Dedifferentiated amniotic fluid mesenchymal stem cell (primary cell): ENCODE measurements at regions not wholly inside any gene's neighbourhood (a gene's known extent, or its start where the extent isn't known, plus 50 kb on each side); places are given as distances from the start of the nearest gene placed in this dataset.
"Not testable (repeated sequence)": the region's sequence is repeated elsewhere in the genome, so short reads cannot be mapped to it uniquely, and the experiment has no call there.

Experiments used
- DNase-seq: peaks from one replicate; pipeline ENCODE4 v3.0.0-alpha.2; 2016; ENCODE audit errors: extremely low spot score

DNA sequence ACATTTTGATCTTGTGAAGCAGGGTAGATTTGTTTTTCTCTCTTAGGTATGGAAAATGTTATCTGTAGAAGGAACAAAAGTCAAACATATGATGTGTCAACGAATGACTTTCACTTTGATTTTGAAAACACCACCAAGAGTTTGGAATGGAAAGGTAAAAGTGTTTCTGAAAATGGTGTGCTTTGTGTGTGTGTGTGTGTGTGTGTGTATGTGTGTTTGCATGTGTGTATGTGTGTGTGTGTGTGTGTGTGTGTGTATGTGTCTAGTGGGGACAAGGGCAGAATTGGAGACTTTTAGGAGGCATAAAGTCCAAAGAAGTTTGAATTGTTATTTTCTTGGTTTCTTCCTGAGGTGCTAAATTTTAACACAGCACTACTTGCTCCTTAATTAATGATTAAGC, 115.4 kb upstream of the PRKCQ start:
- DNase-seq = no peak

DNA sequence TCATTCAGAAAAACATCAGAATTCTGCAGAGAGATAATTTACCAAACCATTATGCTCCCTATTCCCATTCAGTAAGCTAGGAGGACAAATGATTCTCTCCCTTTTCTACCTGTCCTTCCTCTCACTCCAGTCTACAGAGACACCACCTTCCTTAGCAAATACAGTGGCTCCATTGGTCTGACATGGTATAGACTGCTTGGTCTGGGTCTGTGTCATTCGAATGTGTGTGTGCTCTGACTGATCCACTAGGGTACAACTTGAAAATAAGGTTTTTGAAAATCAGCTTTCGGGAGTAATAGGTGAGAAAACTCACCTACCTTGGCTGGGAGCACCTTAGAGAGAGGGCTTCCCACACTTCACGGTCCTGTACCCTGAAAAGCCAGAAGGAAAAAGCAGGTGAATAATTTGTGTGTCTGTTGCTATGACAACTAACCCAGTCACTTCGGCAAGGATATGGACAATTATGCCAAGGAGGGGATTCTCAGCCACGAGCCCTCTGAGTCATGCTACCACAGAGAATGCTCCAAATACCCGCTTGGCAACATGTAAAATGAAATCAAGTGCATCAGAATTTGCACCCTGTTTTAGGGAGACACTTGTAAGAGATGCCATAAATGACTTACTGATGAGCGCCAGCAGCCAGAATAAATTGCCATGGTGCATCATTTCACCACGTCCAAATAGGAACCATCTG, 114.5 kb upstream of the PRKCQ start:
- no peak for DNase-seq

DNA sequence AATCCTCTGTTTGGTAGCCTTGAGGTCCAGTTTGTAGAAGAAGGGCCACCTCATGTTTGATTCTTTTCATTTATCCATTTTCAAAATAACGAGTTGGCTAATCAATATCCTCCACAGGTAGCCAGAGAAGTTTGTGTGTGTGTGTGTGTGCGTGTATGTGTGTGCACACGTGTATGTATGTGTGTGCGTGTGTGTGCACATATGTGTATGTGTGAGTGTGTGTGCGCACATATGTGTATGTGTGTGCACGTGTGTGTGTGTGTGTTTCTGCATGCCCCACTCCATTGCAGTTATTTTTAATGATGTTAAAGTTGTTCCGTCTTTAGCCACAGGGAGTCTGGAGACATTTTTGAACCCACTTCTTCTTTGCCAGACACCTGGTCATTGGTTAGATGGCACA, 112.8 kb upstream of the PRKCQ start:
- DNase-seq = no peak

DNA sequence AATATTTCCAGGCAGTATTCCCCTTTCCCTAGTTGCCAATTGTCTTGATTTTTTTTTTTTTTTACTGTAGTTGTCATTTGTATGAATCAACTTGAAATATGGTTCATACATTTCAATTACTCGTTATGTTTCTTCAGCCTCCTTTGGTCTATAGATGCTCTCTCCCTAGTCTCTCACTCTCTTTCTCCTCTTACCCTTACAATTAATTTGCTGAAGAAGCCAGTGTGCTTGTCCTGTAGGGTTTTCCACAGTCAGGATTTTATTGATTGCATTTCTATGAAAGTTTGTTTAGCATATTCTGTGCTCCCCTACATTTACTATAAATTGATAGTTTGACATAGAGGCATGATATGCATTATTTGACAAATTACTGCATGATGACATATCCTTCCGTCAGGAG, 112.0 kb upstream of the PRKCQ start:
- DNase-seq = no peak

DNA sequence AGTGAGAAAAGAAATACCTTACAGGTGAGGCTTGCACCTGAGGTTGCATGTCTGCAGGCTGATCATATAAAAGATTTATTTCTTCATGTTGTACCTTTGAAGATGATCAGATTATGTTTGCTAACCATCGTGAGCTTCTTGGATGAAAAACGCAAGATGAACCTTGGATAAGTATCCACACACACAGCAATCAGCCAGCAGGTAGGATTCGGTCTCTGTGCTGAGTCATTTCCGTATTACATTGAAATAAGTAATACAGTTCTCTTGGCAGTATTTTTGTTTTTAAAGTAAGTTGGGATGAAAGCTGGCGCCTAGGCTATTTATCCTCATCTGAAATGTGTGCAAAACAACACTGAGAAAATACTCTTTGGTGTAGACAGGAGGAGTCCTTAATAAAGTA, 109.0 kb upstream of the PRKCQ start:
- no peak for DNase-seq

DNA sequence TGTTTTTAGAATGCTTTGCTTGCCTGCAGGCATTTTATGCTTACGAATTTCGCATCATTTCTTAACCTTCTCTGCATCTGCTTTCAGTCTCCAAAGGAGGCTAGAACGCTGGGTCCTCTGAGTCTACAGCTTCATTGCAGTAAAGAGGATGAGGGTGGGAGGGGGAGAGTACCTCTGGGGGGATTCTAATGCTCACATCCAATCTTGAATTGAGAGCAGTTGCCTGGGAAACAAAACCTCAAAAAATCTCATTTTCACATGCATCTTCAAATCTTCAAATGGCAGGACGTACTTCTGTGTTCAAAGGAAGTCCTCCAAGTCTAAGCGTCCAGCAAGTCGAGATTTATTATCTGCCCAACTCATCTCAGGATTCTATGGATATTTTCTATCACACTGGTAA, 100.7 kb upstream of the PRKCQ start:
- no peak for DNase-seq

DNA sequence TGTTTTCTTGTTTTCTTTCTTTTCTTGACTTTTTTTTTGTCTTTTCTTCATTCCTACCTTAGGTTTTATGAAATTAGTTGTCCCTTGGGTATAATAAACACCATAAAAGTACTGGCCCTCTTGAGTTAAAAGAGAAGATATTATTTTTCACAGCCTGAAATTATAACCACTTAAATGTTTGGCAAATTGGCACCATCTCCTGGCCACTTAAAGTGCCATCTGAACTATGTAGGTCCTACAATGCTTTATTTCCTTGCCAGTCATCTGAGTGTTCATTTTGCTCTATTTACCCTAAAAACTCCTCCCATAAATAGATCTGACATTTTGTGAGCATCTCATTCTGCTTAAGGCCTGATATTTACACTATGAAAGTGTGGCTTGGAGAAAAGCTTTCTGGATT, 98.9 kb upstream of the PRKCQ start:
- no peak for DNase-seq

DNA sequence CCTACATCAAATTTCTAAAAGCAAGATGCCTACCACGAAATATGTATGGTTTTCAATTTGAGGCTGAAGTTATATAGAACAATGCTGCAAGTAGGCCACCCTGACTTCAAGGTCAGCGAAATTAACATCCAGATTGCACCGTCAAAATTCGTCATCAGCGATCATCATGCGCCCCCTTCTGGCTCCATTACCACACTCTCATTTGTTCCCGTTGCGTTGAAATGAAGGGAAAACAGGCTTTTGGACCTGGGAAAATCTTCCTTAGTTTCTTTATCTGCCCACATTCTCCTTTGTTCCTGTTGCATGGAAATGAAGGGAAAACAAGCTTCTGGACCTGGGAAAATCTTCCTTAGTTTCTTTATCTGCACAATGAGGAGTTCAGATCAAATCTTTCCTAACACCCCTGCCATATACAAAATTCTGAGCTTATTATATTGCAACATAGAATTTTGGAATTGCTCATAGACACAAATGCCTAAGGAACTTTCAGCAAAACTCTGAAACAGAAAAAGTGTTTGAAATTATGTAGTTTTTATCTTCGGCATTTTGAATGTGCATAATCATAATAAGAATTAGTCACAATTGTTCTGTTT, 98.2 kb upstream of the PRKCQ start:
- no peak for DNase-seq

DNA sequence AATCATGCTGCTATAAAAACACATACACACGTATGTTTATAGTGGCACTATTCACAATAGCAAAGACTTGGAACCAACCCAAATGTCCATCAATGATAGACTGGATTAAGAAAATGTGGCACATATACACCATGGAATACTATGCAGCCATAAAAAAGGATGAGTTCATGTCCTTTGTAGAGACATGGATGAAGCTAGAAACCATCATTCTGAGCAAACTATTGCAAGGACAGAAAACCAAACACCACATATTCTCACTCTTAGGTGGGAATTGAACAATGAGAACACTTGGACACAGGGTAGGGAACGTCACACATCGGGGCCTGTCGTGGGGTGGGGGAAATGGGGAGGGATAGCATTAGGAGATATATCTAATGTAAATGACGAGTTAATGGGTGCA, 97.1 kb upstream of the PRKCQ start:
- DNase-seq = not testable (repeated sequence)

DNA sequence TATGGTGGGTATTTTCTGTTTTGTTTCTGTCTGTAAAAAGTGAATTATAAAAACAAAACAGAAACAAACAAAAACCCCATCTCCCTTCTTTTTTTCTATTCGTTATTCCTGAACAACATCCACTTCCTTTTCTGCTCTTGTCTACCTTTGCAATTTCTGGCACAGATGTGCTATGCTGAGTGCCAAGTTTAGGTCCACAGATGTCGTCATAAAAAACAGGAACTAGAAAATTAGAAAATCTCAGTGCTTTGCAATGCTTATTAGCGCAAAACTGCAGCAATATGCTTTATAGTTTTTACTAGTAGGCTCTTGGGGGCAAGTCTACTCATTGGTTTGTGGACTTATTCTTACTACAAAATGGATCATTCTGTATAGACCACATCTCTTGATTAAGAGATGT, 94.2 kb upstream of the PRKCQ start:
- no peak for DNase-seq

DNA sequence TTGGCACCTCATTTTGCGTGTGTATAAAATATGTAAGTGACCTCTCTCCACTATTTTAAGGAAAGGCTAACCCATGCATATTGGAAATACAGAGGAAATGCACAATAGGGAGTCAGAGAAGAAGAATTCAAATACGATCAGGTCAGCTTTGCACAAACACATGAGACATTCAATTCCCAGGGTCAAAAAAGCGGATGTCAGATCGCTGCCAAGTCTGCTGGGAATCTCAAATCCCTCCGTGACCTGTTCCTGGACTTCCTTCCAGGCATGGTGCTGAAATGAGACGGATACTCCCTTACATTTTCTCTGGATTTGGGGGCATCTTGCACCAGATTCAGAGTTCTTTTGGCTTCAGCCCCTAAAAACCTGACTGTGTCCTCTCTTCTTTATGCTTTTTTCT, 91.9 kb upstream of the PRKCQ start:
- no peak for DNase-seq

DNA sequence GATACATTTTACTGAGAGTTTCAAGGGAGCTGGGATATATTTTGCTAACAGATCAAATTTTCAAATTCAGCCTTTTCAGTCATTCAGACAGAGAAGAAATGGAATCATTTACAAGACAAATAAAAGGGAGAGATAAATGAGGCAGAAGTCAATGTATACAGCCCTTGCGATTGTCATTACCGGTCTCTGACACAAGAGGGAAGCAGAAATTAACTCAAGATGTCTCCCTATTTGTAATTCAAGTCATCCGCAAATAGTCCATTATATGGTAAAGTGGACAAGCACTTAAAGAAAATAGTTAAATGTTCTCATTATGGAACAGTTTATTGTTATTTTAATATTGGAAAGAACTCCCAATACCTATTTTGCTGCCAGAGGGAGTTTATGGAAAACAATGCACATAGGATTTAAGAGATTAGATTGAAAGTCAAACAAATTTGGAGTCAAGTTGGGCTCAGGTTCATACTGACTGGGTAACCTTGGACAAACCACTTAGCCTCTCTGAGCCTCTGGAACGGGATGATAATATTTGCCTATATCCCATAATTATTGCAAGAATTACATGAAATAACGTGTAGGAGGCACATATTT, 89.3 kb upstream of the PRKCQ start:
- DNase-seq = peak; percentile 74

DNA sequence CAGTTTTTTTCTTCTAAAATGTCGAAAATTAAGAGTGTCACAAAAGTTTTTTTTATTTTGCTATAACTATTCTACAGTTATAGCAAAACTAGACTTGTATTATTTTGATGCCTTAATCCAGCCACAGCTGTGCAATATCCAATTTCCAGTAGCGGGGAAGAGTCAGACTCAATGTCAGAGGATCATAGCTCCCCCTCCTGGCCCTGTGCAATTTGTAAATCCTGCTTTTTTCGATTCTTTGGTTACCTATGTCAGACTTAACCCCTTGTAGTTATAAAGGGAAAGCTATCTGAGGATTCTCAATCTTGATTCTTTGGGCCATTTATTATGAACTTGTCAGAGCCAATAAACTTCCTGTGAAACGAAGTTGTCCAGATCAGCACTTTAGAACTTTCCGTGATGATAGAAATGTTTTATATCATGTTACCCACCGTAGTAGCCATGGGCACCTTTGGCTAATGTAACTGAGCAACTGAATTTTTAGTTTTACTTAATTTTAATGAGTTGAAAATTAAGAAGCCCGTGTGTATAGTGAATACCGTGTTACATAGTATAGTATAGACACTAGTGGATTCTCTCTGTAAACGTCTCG, 87.7 kb upstream of the PRKCQ start:
- peak; percentile 41 for DNase-seq

DNA sequence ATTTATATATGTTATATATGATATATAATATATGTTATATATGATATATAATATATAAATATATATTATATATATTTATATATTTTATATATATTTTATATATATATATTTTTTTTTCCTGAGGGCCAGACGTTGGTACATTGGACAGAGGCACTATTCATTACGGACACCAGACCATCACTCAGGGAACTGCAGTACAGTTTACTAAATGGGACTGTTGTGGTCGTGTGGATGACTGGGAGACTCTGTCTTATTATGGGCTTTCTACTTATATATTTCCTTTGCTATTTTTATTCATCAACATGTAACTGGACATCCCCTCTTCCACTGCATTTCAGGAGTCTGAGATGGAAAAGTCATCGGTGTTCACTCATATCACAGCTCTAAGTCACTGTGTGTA, 87.1 kb upstream of the PRKCQ start:
- DNase-seq = no peak

DNA sequence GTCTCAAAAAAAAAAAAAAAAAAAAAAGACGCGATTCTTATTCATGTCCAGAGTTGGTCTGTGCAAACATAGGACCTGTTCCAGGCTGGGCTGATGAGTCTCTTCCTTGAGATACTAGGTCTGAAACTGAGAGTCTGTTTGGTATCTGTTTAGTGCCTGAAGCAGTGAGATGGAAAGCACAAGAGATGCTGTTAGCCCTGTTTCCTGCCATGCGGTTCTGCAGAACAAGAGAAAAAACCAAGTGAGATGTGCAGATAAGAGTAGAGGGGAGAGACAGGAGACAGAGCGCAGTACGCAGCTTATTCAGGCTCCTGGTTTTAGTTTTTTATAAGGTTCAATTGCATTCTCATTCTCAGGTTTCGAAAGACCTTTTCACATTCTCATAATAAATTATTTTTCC, 85.8 kb upstream of the PRKCQ start:
- DNase-seq = no peak

DNA sequence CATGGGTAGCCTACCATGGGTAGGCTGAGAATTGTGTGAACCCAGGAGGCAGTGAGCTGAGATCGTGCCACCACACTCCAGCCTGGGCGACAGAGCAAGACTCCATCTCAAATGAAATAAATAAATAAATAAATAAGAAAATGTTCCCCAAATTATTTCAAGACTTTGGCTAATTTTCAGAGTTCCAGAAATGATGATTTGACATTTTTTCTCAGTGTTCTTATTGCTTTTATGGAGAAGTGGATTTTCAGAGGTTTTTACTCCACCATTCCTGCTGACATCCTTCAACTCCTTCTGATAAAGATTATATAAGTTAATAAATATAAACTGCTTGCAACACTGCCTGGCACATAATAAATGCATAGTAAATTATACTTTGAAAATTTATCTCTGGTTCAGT, 80.4 kb upstream of the PRKCQ start:
- no peak for DNase-seq

DNA sequence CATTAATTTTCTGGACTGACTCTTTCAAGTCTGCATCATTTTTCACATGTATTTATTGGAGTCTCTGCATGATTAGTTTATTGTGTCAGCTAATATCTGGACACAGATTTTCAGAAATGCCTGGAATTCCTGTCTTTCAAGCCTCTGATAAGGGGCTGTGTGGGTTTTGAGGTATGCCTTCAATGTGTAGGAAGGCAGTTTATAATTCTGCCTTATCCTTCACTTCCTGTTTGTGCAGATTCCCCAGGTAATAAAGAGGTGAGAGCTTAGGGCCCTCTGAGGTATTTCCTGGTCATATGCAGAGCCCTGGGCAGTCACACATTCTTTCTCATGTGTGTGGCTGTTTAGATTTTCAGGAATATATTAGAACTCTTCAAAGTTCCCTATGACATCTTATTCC, 79.4 kb upstream of the PRKCQ start:
- no peak for DNase-seq

DNA sequence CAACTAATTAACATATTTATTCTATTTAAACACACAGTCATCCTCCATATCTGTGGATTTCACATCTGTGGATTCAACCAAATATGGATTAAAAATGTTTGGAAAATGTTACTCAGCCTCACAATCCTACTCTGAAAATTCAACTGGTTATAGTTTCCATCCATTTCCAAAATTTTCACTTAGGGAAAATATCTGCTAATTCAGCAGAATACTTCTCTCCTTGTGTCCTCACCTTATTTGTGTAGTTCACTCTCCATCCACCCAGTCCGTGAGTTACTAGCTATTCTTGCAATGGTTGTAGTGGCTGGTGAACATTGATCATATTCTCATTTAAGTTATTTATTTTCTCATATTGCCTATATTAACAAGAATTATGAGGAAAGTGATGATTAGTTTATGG, 77.6 kb upstream of the PRKCQ start:
- no peak for DNase-seq

DNA sequence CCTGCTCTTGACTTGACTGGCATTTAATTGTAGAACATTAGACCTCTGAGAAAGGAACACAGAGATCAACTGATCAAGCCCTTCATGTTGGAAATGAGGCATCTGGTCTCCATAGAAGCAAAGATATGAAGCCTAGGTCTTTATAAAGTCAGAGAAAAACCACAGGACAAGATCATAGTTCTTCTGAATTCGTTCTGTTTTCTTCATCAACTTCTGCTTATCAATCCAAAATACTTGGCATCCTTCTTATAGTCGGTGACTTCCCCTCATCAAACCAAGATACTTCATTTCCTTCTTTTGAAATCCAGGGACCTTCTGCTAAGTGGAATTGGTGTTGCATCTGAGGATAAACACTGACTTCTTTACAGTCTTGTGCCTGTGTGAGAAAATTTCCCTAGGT, 77.1 kb upstream of the PRKCQ start:
- no peak for DNase-seq

DNA sequence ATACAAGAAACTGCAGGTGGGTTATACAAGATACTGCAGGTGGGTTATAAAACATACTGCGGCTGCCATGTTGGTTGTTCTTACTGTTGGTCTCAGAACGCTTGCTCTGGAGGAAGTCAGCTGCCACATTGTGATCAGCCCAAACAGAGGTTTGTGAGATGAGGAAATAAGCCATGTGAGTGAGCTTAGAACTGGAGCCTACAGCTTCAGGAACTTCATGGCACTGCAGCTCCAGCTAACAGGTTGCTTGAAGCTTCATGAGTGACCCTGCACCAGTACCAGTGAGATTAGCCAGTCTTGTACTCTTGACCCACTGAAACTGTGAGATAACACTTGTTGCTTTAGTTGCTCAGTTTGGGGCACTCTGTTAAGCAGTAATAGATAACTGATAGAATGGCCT, 74.5 kb upstream of the PRKCQ start:
- no peak for DNase-seq

DNA sequence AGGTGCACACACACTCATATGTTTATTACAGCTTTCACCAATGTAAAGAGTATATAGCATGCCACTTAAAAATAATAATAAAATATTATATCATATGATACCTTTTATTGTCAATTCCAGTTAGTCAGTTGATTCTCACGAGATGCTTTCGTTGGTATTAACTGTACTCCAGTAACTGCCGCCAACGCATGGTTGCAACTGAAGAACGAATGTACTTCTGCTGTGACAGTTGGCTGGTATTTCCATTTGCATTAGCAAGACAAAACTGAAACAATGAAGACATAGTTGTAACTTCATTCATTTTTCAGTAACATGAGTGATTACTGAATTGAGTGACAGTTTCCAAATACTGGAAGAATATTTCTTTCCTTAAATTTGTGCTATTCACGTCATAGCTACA, 70.5 kb upstream of the PRKCQ start:
- DNase-seq = no peak

DNA sequence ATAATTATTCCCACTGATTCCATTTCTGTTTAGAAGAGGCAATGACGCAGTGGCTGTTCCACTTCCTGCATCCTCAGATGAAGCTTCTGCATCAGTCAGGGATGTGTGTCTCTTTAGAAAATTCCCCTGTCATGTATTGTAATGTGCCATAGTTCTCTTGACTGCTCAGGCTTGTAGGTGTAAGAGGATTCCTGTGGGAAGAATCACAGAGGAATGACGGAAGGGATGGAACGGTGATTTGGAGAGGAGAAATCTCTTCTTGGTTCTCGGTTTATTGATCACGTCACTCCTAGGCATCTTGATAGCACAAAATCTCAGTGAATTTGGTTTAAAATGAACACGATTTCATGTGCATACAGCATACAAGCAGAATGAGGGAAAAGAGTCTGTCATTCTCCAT, 69.8 kb upstream of the PRKCQ start:
- DNase-seq = no peak
